Nephron progenitor cell (in vitro differentiated cells): ENCODE measurements at regions not wholly inside any gene's neighbourhood (a gene's known extent, or its start where the extent isn't known, plus 50 kb on each side); places are given as distances from the start of the nearest gene placed in this dataset.

Experiments
- DNase-seq: peaks from one replicate; pipeline ENCODE4 v3.0.0; 2021
- H3K27ac Mint-ChIP-seq: 2 replicates; pipeline ENCODE4 v1.8.0; 2021; ENCODE audit warnings: mild to moderate bottlenecking, moderate library complexity, mixed read lengths
- H3K27me3 Mint-ChIP-seq: 2 replicates; pipeline ENCODE4 v1.8.0; 2021; ENCODE audit warnings: mild to moderate bottlenecking, low read depth, mixed read lengths; ENCODE audit not compliant: poor library complexity
- H3K36me3 Mint-ChIP-seq: 2 replicates; pipeline ENCODE4 v1.8.0; 2021; ENCODE audit warnings: low read depth, mixed read lengths
- H3K4me1 Mint-ChIP-seq: 2 replicates; pipeline ENCODE4 v1.8.0; 2021; ENCODE audit warnings: mixed read lengths
- H3K4me3 Mint-ChIP-seq: 2 replicates; pipeline ENCODE4 v1.8.0; 2021; ENCODE audit warnings: mild to moderate bottlenecking, moderate library complexity, mixed read lengths
- H3K9me3 Mint-ChIP-seq: 2 replicates; pipeline ENCODE4 v1.8.0; 2021; ENCODE audit warnings: mild to moderate bottlenecking, moderate library complexity, mixed read lengths
- CTCF ChIP-seq: fragments of 200-600 bp; sonication (generic); IDR thresholded peaks from 2 replicates; pipeline ENCODE4 v1.5.0; 2021; ENCODE audit warnings: antibody characterized with exemption

DNA sequence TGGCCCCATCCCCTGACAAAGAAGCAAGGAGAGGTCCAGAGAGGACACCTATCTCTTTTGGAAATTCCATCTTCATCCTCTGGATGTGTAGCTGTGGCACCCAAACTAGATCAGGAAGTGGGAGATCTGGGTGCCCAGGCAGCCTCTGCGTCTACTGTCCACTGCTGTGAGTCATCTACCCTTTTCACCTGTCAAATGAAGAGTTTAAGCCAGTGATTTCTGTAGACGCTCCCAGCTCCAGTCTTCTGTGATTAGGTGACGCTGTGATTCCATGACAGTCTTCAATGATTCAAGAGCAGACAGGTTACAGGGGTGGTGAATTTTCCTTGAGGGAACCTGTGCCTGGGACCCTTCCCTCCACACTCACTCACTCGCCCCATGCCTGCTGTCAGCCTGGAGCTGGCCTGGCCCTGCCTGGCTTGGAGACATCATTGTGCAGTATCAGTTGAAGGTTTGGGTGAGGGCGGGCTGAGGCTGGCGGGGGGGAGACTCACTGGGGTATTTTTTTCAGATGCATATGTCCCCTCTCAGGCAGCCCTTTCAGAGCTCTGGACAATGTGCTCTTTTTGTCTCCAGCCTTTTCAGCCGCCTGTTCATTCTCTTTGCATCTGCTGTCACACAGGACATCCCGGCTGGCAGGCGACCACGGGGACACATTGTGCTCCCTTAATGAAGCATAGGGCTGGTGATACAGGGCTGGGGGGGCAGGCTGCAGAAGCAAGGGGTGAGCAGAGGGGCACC, 56.8 kb upstream of the PARP11 start:
- no peak for DNase-seq
- TF ChIP-seq CTCF = no peak
- Mint-ChIP-seq H3K27ac (no peak overlapping the region), H3K36me3 (no peaks in the 10 kb centered on the region), H3K4me1 (peaks cover 63% of the 10 kb centered on the region), H3K4me3 (no peak overlapping the region), H3K9me3 (peaks cover 9% of the 10 kb centered on the region), H3K27me3 (peaks cover 12% of the 10 kb centered on the region)

DNA sequence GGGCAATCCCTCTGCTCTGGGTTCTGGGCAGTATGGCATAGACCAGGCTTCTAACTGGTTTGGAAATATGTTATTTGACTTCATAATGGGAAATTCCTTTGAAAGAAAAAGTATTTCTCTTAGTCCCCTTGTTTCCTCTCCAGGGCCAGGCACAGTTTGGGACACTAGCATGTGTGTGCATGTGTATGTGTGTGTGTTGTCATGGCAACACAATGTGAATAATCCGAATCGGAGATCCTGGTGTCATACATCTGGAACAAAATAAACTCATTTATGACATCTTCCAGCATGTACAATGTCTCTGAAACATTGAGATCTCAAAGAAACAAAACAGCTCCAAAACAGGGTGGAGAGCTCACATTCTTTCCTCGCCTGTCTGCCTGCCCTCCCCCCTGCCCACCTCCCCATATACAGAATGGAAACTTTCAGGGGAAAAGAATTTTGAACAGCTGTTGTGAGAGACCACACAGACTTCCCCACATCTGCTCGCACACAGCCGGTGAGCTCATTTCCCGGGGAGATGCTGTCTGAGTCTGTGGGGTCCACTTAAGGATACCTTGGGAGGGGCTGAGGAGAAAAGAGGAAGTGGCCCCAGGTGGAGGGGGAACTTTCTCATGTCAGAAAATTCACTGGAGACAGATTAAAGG, 55.5 kb upstream of the PARP11 start:
- no peak for DNase-seq
- Mint-ChIP-seq H3K9me3 (peaks cover 9% of the 10 kb centered on the region), H3K27me3 (peaks cover 12% of the 10 kb centered on the region), H3K4me1 (peaks cover 51% of the 10 kb centered on the region), H3K27ac (no peak overlapping the region), H3K4me3 (no peak overlapping the region), H3K36me3 (no peaks in the 10 kb centered on the region)
- TF ChIP-seq CTCF = no peak

DNA sequence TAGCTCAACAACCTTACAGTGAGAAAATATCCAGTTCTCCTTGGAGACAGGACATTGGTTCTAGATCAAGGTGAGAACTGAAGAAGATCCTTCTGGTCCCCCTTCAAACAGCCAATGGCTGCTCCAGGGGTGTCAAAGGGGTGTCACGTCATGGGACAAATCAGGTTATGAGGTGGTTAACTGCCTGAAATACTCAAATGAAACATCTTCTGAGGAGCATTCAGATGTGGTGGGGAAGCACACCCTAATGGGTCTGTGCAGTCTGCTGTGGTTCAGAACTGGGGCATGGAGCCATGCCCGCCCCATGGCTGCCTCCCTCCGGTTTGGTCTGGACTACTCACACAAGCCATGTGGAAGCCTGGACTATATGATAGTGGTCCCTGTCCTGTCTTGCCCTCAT, 52.4 kb upstream of the PARP11 start:
- DNase-seq = no peak
- Mint-ChIP-seq H3K4me1 (peaks cover 24% of the 10 kb centered on the region), H3K36me3 (no peaks in the 10 kb centered on the region), H3K27me3 (peaks cover 3% of the 10 kb centered on the region), H3K4me3 (no peak overlapping the region), H3K27ac (no peak overlapping the region), H3K9me3 (peaks cover 9% of the 10 kb centered on the region)
- TF ChIP-seq CTCF = no peak

DNA sequence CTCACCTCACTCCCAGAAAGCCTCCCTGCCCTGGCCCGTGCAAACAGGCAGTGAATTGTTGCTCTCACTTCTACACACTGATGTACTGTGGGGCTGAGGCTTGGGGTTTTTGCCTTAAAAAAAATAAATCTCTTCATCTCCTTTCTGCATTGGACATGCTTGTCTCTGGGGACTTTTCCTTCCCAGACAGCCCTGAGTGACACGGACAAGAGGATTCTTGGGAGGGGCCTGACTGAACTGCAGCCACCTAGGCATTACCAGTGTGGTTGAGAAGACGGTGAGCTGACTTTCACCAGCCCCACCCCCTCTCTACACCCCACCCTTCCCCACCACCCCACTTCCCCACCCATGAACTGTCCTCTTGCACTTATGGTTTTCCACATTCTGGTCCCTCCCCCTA, 51.6 kb upstream of the PARP11 start:
- DNase-seq = no peak
- Mint-ChIP-seq H3K27ac (peak overlapping the region; percentile 78), H3K4me1 (peaks cover 15% of the 10 kb centered on the region), H3K27me3 (peaks cover 2% of the 10 kb centered on the region), H3K4me3 (peak overlapping the region; percentile 33), H3K36me3 (no peaks in the 10 kb centered on the region), H3K9me3 (peaks cover 9% of the 10 kb centered on the region)
- no peak for TF ChIP-seq CTCF

GRCh38 chr12:3923021-3923420, 49.8 kb upstream of the PARP11 start:
- peak overlapping the region; percentile 73 for H3K27ac Mint-ChIP-seq
- no peaks in the 10 kb centered on the region for H3K36me3 Mint-ChIP-seq
- H3K4me1 Mint-ChIP-seq = no peaks in the 10 kb centered on the region

More at GRCh38 chr12:3923021-3923420, 49.8 kb upstream of the PARP11 start:
- TF ChIP-seq CTCF = no peak
- H3K27me3 Mint-ChIP-seq = no peaks in the 10 kb centered on the region
- no peak for DNase-seq
- H3K9me3 Mint-ChIP-seq = peaks cover 9% of the 10 kb centered on the region
- peak overlapping the region; percentile 13 for H3K4me3 Mint-ChIP-seq
